Mesenchymal stem cell (in vitro differentiated cells and primary cell): ENCODE measurements at regions not wholly inside any gene's neighbourhood (a gene's known extent, or its start where the extent isn't known, plus 50 kb on each side); places are given as distances from the start of the nearest gene placed in this dataset.
"Not testable (repeated sequence)": the region's sequence is repeated elsewhere in the genome, so short reads cannot be mapped to it uniquely, and the experiment has no call there.

Source experiments
- DNase-seq: peaks from one replicate; pipeline ENCODE4 v3.0.0-alpha.2; 2013
- H2AFZ ChIP-seq: one replicate; pipeline ENCODE4 v1.6.1; 2013; ENCODE audit warnings: low read depth, mild to moderate bottlenecking, control low read depth, inconsistent platforms, low read length, moderate library complexity
- H2AK5ac ChIP-seq: 2 replicates; pipeline ENCODE4 v1.6.1; 2013; ENCODE audit warnings: low read length, moderate library complexity, mild to moderate bottlenecking, inconsistent platforms; ENCODE audit not compliant: severe bottlenecking
- H2BK120ac ChIP-seq: one replicate; pipeline ENCODE4 v1.6.1; 2013; ENCODE audit warnings: low read depth, mild to moderate bottlenecking, inconsistent platforms, low read length, moderate library complexity
- H2BK12ac ChIP-seq, 2 experiments: one replicate each; pipeline ENCODE4 v1.6.1; 2013; ENCODE audit warnings: inconsistent platforms in 2 of 2, low read length in 2 of 2, mild to moderate bottlenecking in 2 of 2, moderate library complexity in 2 of 2, control low read depth in 1 of 2
- H2BK15ac ChIP-seq: one replicate; pipeline ENCODE4 v1.6.1; 2013; ENCODE audit warnings: mild to moderate bottlenecking, low read depth, inconsistent platforms; ENCODE audit not compliant: poor library complexity, severe bottlenecking
- H2BK5ac ChIP-seq: 2 replicates; pipeline ENCODE4 v1.6.1; 2013; ENCODE audit warnings: low read depth, mild to moderate bottlenecking, low read length, control low read depth, inconsistent platforms; ENCODE audit not compliant: poor library complexity, severe bottlenecking
- H3K14ac ChIP-seq, 2 experiments: one replicate each; pipeline ENCODE4 v1.6.1; 2013; ENCODE audit warnings: inconsistent platforms in 2 of 2, low read length in 2 of 2, control low read depth in 1 of 2, mild to moderate bottlenecking in 1 of 2, moderate library complexity in 1 of 2
- H3K18ac ChIP-seq, 2 experiments: one replicate each; pipeline ENCODE4 v1.6.1; 2013; ENCODE audit warnings: inconsistent platforms in 2 of 2, low read length in 2 of 2, control low read depth in 1 of 2, low read depth in 1 of 2, mild to moderate bottlenecking in 1 of 2
- H3K23ac ChIP-seq, 2 experiments: one replicate each; pipeline ENCODE4 v1.6.1; 2013; ENCODE audit warnings: inconsistent platforms in 2 of 2, low read length in 2 of 2, mild to moderate bottlenecking in 2 of 2, moderate library complexity in 2 of 2, control low read depth in 1 of 2
- H3K27ac ChIP-seq: 2 replicates; pipeline ENCODE4 v1.5.1; 2013; ENCODE audit warnings: mild to moderate bottlenecking, moderate library complexity, low read length, control low read depth, inconsistent platforms; ENCODE audit not compliant: poor library complexity, severe bottlenecking
- H3K27me3 ChIP-seq, 2 experiments: 2 replicates each; pipeline versions ENCODE4 v1.6.1 to v1.7.0; 2013; ENCODE audit warnings: low read length in 2 of 2, mild to moderate bottlenecking in 2 of 2, moderate library complexity in 2 of 2, control low read depth in 1 of 2, inconsistent platforms in 1 of 2; ENCODE audit not compliant: control insufficient read depth in 1 of 2, insufficient read depth in 1 of 2
- H3K36me3 ChIP-seq, 2 experiments: 2 replicates each; pipeline versions ENCODE4 v1.6.1 to v1.7.0; 2013; ENCODE audit warnings: low read length in 2 of 2, control low read depth in 1 of 2, inconsistent platforms in 1 of 2, low read depth in 1 of 2, mild to moderate bottlenecking in 1 of 2; ENCODE audit not compliant: insufficient read depth in 2 of 2, control insufficient read depth in 1 of 2
- H3K4ac ChIP-seq, 2 experiments: one replicate each; pipeline ENCODE4 v1.6.1; 2013; ENCODE audit warnings: inconsistent platforms in 2 of 2, low read length in 2 of 2, mild to moderate bottlenecking in 2 of 2, moderate library complexity in 2 of 2, control low read depth in 1 of 2, low read depth in 1 of 2
- H3K4me1 ChIP-seq: 2 replicates; pipeline ENCODE4 v1.6.1; 2013; ENCODE audit warnings: low read depth, low read length, control low read depth; ENCODE audit not compliant: control insufficient read depth, insufficient read depth
- H3K4me2 ChIP-seq: 2 replicates; pipeline ENCODE4 v1.6.1; 2013; ENCODE audit warnings: low read length, mild to moderate bottlenecking, inconsistent platforms; ENCODE audit not compliant: poor library complexity, severe bottlenecking
- H3K4me3 ChIP-seq, 2 experiments: 2 replicates each; pipeline versions ENCODE4 v1.5.1 to v1.7.0; 2013; ENCODE audit warnings: low read length in 2 of 2, mild to moderate bottlenecking in 2 of 2, control low read depth in 1 of 2, low read depth in 1 of 2; ENCODE audit not compliant: insufficient read depth in 1 of 2
- H3K79me1 ChIP-seq: replicated peaks from 2 replicates; pipeline ENCODE4 v1.6.1; 2013; ENCODE audit warnings: mild to moderate bottlenecking, control low read depth, low read length, inconsistent platforms; ENCODE audit not compliant: poor library complexity, severe bottlenecking
- H3K9ac ChIP-seq: 2 replicates; pipeline ENCODE4 v1.7.0; 2013; ENCODE audit warnings: mild to moderate bottlenecking, low read length, moderate library complexity
- H3K9me3 ChIP-seq: 2 replicates; pipeline ENCODE4 v1.7.0; 2013; ENCODE audit warnings: mild to moderate bottlenecking, low read length; ENCODE audit not compliant: control insufficient read depth
- H4K8ac ChIP-seq: one replicate; pipeline ENCODE4 v1.6.1; 2013; ENCODE audit warnings: inconsistent platforms, mild to moderate bottlenecking, low read length, moderate library complexity
- H4K91ac ChIP-seq: one replicate; pipeline ENCODE4 v1.6.1; 2013; ENCODE audit warnings: mild to moderate bottlenecking, low read length, inconsistent platforms
- WGBS: methylation state at CpG from one replicate; pipeline ENCODE4 v1.1.7; 2013; ENCODE audit warnings: mixed read lengths; 5-methylcytosine and 5-hydroxymethylcytosine counted together

DNA sequence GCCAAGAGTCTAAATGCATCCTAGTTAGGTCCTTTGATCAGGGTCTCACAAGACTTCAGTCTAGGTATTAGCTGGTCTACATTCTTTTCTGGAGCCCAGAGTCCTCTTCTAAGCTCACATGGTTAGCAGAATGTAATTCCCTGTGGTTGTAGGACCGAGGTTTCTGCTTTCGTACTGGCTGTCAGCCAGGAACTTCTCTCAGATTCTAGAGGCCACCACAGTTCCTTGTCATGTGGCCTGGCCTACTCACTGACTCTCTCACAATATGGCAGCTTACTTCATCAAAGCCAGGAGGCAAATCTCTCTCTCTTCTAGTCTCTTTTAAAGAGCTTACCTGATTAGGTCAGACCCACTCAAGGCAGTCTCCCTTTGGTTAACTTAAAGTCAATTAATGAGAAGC is 82.9 kb downstream of the POU4F1 start:
- no peaks in the 10 kb centered on the region for H3K27me3 ChIP-seq
- no peaks in the 10 kb centered on the region for H3K36me3 ChIP-seq
- H4K8ac ChIP-seq = no peak overlapping the region
- H3K27ac ChIP-seq = no peak overlapping the region
- no peak overlapping the region for H3K14ac ChIP-seq
- H3K4me1 ChIP-seq = no peaks in the 10 kb centered on the region
- no peak overlapping the region for H3K9ac ChIP-seq
- H2BK15ac ChIP-seq = no peak overlapping the region
- H3K9me3 ChIP-seq = no peaks in the 10 kb centered on the region
- DNase-seq = no peak
- 77% methylated on average over 2 of the region's 2 CpGs for WGBS
- no peak overlapping the region for H3K4ac ChIP-seq
- H2BK12ac ChIP-seq = no peak overlapping the region
- no peak overlapping the region for H3K4me2 ChIP-seq
- no peak overlapping the region for H2BK5ac ChIP-seq
- H4K91ac ChIP-seq = no peak overlapping the region
- no peak overlapping the region for H2BK120ac ChIP-seq
- H3K23ac ChIP-seq = no peak overlapping the region
- no peaks in the 10 kb centered on the region for H3K79me1 ChIP-seq
- no peak overlapping the region for H3K4me3 ChIP-seq
- no peak overlapping the region for H2AFZ ChIP-seq
- no peak overlapping the region for H3K18ac ChIP-seq
- no peak overlapping the region for H2AK5ac ChIP-seq

DNA sequence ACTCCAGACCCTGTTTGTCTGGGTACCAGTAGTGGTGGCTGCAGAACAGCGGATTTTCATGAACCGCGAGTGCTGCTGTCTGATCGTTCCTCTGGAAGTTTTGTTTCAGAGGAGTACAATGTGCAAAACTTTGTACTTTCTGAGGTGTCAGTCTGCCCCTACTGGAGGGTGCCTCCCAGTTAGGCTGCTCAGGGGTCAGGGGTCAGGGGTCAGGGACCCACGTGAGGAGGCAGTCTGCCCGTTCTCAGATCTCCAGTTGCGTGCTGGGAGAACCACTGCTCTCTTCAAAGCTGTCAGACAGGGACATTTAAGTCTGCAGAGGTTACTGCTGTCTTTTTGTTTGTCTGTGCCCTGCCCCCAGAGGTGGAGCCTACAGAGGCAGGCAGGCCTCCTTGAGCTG is 84.9 kb downstream of the POU4F1 start:
- not testable (repeated sequence) for H3K27me3 ChIP-seq
- 97% methylated on average over 4 of the region's 7 CpGs for WGBS

DNA sequence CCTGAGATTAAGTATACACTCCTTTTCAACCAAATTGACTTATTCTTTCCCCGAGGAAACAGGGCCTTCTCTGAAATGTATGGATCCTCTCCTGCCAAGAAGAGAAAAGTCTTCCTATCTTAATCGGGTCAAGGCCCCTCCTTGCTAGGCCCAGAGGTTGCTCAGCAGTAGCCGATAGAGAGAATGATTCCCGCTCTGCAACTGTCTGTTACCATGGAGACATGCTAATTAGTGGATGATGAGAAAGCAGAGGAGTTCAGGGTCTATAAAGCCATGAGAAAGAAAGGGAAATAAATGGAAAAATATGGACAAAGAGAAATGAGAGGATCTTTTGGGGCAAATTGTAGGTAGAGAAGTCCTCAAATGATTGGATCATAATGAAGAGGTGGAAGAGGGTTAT is 103.5 kb downstream of the POU4F1 start:
- Histone ChIP-seq H2AK5ac (no peak overlapping the region), H3K23ac (no peak overlapping the region), H3K36me3 (no peaks in the 10 kb centered on the region), H3K4me2 (no peak overlapping the region), H3K9me3 (no peaks in the 10 kb centered on the region), H3K79me1 (no peaks in the 10 kb centered on the region), H3K4ac (no peak overlapping the region), H2BK12ac (no peak overlapping the region), H3K9ac (no peak overlapping the region), H2BK15ac (no peak overlapping the region), H3K27ac (no peak overlapping the region), H4K8ac (no peak overlapping the region), H2BK120ac (no peak overlapping the region), H3K4me1 (no peaks in the 10 kb centered on the region), H3K27me3 (no peaks in the 10 kb centered on the region), H2BK5ac (no peak overlapping the region), H2AFZ (no peak overlapping the region), H3K4me3 (no peak overlapping the region), H4K91ac (no peak overlapping the region), H3K18ac (no peak overlapping the region), H3K14ac (no peak overlapping the region)
- 61% methylated on average over 4 of the region's 4 CpGs for WGBS
- DNase-seq = no peak

More for the DNA sequence above, 84.9 kb downstream of the POU4F1 start:
- H3K4me1 ChIP-seq, H2BK15ac ChIP-seq, H3K18ac ChIP-seq, H4K91ac ChIP-seq, H2BK12ac ChIP-seq, H2AFZ ChIP-seq, H3K4me2 ChIP-seq, H3K9me3 ChIP-seq, H3K4me3 ChIP-seq, H2BK5ac ChIP-seq, H3K23ac ChIP-seq, H3K79me1 ChIP-seq, H3K9ac ChIP-seq, H2BK120ac ChIP-seq, H4K8ac ChIP-seq, H3K36me3 ChIP-seq, H2AK5ac ChIP-seq, H3K14ac ChIP-seq, DNase-seq, H3K27ac ChIP-seq, H3K4ac ChIP-seq: not testable (repeated sequence)

DNA sequence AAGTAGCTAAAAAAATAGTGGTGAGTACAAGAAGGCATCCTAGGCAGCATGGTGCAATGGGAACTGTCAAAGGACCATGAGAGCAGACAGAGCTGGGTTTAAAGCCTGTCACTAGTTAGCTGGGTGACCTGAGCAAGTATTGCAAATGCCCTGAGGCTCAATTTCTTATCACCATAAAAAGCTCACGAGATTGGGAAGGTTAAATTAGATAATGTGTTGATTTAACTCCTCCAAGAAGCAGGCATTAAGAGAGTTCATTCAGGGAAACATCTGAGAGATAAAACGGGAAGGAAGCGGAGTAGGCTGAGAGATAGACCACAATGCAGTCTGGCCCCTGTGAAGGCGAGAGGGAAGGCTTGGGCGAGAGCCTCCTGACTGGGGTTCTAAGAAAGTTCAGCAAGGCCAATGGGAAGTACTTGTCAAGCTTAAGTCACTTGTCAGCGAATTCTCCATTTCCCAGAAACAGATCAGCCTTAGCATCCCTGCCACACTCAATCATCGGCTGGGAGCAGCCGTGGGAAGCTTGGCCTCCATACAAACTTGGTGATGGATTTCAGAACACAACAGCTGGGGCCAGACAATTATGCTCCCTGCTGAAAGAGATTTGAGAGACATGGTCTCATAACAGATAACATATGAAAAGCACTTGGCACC is 105.5 kb downstream of the POU4F1 start:
- Histone ChIP-seq H2BK15ac (no peak overlapping the region), H2AK5ac (no peak overlapping the region), H3K27ac (no peak overlapping the region), H2AFZ (no peak overlapping the region), H3K9me3 (no peaks in the 10 kb centered on the region), H3K4me1 (no peaks in the 10 kb centered on the region), H3K14ac (no peak overlapping the region), H3K4me2 (no peak overlapping the region), H3K4ac (no peak overlapping the region), H3K36me3 (no peaks in the 10 kb centered on the region), H4K8ac (no peak overlapping the region), H3K18ac (no peak overlapping the region), H3K27me3 (no peaks in the 10 kb centered on the region), H2BK5ac (no peak overlapping the region), H3K23ac (no peak overlapping the region), H2BK120ac (no peak overlapping the region), H2BK12ac (no peak overlapping the region), H4K91ac (no peak overlapping the region), H3K9ac (no peak overlapping the region), H3K79me1 (no peaks in the 10 kb centered on the region), H3K4me3 (no peak overlapping the region)
- no peak for DNase-seq
- 72% methylated on average over 8 of the region's 8 CpGs for whole genome bisulfite sequencing
